ENCODE measurements at regions not wholly inside any gene's neighbourhood (a gene's known extent, or its start where the extent isn't known, plus 50 kb on each side); places are given as distances from the start of the nearest gene placed in this dataset.

DNA sequence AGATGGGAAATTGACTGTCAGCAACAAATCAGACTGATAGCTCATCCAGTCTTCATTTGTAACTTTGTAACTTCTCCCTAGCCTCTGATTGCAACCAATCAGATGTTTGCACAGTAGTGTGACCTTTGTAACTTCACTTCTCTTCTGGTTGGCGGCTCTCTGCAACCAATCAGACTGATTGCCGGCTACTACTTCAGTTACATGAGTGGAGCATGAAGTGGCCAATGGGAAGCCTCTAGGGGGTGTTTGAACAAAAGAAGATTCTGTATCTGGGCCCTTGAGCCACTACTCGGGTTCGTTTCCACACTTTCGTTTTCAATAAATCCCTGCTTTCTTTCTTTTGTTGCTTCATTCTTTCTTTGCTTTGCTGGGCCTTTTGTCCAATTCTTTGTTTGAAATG, 1285.8 kb downstream of the TECRL start:
- TF ChIP-seq, protein P1, sequence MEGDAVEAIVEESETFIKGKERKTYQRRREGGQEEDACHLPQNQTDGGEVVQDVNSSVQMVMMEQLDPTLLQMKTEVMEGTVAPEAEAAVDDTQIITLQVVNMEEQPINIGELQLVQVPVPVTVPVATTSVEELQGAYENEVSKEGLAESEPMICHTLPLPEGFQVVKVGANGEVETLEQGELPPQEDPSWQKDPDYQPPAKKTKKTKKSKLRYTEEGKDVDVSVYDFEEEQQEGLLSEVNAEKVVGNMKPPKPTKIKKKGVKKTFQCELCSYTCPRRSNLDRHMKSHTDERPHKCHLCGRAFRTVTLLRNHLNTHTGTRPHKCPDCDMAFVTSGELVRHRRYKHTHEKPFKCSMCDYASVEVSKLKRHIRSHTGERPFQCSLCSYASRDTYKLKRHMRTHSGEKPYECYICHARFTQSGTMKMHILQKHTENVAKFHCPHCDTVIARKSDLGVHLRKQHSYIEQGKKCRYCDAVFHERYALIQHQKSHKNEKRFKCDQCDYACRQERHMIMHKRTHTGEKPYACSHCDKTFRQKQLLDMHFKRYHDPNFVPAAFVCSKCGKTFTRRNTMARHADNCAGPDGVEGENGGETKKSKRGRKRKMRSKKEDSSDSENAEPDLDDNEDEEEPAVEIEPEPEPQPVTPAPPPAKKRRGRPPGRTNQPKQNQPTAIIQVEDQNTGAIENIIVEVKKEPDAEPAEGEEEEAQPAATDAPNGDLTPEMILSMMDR (optimal IDR thresholded peaks at IDR 0.05 in 1 of 3, IDR thresholded peaks at IDR 0.05 in 1 of 3, conservative IDR thresholded peaks at IDR 0.05 in 1 of 3; ENCODE audit: extremely low read depth in 1 of 3, insufficient read depth in 2 of 3, low read length in 3 of 3), result no peak
- TF ChIP-seq EZH2 (IDR thresholded peaks at IDR 0.05; ENCODE audit: low read length), result no peak

Data from keratinocyte (primary cell).